Fibroblast of skin of abdomen (primary cell): ENCODE measurements at regions not wholly inside any gene's neighbourhood (a gene's known extent, or its start where the extent isn't known, plus 50 kb on each side); places are given as distances from the start of the nearest gene placed in this dataset.
A peak's percentile ranks its signal among the peaks of the same experiment; 100 is the strongest.

Experiments used
- DNase-seq: peaks from one replicate; pipeline ENCODE4 v3.0.0-alpha.2; 2013

DNA sequence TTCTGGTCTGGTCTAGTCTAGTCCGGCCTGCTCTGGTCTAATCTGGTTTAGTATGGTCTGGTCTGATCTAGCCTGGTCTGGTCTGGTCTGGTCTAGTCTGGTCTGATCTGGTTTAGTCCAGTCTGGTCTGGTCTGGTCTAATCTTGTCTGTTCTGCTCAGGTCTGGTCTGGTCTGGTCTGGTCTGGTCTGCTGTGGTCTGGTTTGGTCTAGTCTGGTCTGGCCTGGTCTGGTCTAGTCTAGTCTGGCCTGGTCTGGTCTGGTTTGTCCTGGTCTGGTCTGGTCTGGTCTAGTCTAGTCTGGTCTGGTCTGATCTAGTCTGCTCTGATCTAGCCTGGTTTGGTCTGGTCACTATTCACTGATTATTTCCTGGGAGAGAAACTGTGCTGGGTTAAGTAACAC, 84.1 kb upstream of the PRR23E start:
- no peak for DNase-seq

DNA sequence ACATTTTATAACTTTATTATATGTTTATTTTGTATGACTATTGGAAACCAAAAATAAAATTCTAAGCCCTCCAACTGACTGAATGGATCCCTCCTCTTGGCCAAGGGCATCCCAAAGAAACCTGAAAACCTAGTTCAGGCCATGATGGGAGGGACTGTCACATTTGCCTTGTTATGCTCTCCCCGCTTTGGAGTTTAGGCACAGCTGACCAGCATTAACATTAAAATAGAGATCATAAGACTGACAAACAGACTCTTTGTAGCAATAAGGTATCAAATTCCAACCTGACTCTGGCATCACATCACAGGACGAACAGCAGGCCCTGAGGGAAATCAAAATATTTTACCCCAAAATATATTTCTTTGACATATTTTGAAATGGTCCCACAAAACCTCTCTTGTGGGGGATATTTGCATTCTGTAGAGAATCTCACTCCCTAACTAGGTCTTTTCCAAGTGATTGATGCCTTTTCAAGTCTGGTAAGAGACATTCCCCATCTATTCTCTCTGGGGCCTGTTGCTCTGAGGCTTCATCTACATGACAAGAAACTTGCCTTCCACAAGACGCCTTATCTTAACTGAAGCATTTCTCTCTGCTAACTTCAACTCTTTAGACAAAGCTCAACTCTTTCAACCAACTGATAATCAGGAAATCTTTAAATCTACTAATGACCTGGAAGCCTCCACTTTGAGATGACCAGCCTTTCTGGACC, 81.8 kb upstream of the PRR23E start:
- no peak for DNase-seq

DNA sequence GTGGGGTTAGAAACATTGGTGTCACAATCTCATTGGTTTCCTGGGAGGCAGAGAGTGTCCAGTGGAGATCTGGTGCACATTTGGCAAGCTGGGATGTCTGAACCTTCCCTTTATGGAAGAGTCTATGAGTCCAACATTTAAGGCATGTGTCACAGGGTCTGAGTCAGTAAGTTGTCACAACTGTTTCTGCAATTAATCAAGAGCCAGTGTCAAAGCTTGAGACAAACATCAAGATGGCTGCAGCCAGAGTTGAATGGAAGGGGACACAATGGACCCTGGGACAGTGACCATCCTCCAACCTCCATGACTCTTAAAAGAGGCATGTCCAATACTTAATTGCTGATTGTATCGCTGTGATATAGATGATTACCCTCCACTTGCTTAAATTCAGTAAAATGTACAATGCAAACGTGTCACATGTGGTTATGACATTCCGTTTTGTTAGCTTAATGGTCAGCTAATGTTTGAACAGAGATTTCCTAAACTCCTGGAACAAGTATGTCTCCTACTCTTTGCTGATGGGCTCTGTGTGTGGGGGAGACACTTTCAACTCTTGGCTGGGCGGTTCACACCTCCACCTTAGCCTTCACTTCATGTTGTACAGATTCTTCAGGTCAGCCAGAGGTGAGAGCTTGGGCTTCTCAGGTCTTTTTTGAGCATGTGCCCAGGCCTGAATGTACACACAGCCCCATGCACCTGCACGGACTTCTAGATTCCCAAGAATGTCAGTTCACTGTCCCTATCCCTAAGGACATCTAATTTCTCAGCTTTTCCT, 79.9 kb upstream of the PRR23E start:
- no peak for DNase-seq

DNA sequence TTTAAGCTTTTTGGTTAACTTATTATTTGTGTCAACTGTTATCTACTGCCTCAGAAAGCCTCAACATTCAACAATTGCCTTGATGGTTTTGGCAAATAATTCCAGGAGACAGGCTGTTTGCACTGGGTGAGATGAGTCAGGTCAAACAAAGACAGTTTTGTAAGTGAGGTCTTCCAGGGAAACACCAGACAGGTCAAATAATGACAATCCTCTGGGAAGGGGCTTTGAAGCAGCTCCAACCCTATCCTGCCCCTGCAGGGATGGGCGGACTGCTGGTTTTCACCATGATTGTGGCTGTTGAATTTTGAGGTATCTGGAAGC, 79.4 kb upstream of the PRR23E start:
- no peak for DNase-seq

DNA sequence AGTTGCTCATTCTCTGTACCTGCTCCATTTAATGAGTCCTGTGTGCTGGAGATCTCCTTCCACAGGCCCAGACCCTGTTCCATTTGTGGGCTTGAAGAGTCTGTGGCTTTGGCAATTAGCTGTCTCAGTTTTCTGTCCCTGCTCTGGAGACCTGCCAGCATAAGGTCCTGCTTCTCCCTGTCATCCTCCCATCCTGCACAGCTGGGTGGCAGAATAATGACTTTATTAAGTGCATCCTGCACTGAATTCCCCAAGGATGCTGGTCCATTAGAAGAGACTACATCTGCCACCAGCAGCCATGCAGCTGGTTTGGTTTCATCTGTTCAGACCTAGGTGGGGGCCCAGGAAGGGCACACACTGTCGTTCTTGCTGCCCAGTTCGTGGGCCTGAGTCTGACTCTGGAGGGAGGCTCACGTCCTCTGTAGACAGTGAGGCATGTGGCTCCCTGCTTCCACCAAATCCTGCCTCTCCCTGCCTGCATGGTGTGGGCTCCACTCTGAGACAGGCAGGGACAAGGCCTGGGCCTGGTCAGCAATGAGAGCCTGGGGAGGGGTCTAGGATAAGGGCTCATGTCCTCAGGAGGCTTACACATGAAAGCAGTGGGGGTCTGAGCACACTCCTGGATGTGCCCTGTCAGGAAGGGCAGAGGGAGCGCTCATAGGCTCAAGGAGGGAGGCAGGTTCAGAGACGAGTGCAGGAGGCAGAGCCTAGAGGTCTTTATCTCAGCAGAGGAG, 78.4 kb upstream of the PRR23E start:
- no peak for DNase-seq

DNA sequence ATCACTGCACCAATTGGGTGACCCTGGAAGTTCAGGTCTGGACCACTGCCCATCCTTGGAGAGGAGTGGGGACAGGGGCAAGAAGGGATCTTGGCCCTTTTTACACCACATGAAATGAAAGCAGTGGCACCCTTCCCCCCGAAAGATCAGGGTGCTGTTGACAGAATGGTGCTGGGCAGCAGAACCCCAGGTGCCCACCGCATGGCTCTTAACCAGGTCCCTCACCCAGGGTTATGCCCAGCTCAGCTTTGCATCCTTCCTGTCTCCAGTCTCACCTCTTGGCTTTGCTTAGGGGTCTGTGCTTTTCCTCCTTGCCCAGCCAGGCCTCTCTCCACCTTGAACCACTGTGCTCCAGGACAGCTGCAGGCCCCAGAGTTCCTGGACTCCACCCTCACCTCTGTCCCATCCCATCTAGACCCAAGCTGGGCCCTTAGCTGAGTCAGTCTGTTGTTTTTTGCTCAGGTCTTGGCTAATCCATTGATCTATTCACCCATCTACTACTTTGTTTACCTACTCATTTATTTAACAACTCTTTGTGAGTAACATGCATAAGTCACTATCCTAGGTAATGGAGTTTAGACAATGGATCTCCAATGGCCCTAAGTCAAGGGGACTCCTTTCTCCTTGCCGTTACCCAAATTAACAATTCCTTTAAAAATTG, 77.1 kb upstream of the PRR23E start:
- DNase-seq = no peak

DNA sequence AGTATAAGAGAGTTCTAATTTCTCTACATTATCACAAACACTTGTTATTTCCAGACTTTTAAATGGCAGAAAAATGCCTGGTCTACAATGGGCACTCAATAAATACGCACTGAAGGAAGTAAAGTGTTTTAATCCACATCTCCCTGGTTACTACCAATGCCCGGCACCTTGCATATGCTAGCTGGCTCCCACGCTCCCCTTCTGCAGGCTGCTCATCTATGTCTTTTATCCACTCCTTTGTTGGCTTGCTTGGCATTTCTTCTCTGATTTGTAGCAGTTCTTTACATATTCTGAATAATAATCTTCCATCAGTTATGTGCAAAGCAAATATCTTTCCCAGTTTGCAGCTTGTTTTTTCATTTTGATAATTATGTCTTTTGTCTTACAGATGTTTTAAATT, 74.6 kb upstream of the PRR23E start:
- DNase-seq = no peak

DNA sequence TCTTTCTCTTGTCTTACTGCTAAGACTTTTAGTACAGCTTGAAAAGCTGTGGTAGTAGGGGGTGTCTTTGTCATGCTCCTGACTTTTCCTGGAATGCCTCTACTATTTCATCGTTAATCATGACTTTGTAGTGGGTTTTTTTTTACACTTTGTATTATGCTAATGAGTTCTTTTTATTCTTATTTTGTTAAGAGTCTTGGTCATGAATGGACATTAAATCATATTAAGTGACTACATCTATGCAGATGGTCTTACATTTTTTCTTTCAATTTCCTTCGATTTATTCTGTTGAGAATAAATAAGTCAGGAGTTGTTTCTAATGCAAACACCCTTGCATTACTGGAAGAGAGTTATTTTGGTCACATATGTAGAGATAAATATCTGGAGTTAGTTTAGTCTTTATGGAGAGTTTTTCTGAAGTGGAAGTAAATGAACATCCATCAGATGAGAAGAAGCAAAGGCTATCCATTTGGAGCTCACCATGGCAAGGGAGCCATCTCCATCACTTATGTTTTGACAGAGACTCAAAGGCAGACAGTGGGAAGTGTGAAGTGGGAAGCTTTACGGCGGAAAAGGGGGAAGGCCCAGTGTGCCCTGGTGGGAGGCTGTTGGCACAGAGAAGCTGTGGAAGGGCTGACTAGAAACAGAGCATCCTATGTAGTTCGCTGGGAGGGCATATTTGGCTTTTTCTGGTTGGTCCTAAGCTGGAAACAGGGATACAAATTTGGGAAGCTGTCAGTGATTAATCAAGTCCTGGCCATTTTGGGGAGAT, 73.1 kb upstream of the PRR23E start:
- no peak for DNase-seq

DNA sequence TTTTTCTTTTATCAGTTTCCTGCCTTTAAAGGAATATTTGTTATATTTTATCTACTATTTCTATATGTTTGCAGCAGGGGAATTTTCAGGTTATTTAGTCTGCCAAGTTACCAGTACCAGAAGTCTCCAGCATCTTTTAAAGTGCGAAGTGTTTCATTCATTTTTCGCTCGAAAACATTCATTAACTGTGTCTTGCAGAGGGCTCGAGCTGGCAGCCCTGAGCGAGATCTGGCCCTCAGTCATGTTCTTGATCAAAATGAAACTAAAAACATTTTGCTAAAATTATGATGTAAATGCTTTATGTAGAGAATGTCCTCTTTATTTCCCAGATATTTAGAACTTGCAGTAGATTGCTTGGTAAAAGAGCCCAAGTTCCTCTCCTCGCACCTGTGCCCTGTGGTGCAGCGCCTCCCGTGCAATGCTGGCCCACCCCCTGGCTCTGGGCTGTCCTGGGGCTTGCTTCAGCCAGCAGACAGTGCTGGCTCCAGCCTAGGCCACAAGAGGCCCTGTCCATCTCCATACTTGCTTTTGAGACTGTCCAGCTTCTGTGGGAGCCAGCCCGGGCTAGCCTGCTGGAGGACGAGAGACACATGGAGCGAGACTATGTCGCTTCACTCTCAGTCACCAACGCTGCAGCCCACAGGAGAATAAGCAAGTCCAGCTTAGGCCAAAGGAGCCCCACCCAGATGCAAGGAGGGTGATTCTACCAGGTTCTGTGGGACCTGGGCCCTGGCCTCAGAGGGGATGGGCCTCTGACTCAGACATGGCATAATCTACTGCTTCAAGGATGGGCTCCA, 71.9 kb upstream of the PRR23E start:
- DNase-seq = no peak

DNA sequence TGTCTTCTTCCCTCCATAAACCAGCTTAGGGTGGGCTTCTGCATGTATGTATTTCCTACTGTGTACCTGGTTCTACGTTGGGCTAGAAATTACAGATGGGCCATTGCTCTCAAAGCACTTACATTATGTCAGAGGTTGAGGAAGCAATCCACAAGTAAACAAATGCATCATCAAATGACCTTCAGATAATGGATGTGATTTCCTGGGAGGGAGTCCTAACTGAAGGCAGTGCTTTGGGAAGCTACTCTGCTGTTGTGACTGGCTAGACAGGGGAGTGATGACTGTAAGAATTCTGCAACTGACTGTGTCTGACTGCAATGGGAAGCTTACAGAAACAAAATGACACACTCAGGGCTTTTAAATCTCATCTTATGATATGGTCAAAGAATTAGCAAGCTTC, 71.0 kb upstream of the PRR23E start:
- DNase-seq = no peak

DNA sequence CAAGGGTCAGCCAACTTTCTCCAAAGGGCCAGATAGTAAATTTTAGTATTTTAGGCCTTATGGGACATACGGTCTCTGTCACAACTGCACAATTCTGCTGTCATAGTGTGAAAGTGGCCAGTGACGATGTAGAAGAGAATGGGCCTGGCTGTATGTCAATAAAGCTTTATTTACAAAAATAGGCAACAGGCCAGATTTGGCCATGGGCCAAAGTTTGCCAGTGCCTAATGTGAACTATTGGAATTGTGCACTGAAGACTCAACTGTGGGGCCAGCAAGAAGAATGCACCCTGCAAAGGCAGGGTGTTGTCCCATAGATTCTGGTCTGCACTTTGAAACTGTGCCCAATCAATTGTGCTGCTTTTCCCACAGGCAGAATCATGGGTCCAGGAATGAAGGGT, 69.4 kb upstream of the PRR23E start:
- no peak for DNase-seq

DNA sequence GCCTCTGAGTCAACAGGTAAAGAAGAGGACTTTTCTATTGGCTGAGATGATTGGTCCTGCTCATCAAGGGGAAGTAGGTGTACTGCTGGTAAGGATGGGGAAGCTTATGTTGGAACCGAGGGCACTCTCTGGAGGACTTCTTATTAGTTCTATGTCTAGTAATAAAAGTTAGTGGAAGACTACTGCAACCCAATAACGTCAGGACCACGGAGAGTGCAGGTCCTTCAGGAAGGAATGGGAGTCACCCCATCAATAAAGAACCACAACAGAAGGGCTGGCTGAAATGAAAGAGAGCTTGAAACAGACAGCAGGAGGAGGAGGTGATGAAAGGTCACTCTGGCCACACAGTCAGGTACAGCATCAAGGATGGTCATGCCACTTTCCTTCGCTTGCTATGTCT, 68.8 kb upstream of the PRR23E start:
- peak; percentile 4 for DNase-seq

DNA sequence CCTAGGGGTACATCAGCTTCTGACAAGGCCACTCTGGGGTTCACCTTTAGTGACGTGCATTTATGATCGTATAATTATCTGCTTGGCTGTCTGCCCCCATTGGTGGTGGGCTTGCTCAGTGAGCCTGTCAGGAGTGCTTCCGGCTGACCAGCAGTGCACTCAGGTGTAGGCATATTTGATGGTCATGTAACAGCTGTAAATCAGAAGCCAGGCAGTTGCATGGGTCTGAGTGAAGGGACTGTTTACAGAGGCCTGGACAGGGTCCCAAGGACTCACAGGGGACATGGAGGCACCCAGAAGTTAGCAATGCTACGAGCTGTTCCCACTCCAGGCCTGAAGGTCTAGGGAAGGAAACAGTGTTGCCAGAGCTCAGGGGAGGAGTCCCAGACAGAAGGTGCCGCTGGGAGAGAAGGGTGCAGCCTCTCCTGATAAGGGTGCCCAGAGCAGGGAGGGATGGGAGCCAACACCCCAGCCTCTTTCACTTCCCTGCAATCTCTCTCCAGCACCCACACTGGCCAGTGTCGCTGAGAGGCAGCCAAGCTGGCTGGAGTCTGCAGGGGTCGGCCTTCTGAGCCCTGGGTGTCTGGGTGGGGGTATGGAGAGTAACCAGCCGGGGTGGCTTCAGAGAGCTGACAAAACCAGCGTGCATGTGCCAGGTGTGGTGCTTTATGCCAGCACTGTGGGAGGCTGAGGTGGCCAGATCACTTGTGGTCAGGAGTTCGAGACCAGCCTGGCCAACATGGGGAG, 61.3 kb upstream of the PRR23E start:
- no peak for DNase-seq

DNA sequence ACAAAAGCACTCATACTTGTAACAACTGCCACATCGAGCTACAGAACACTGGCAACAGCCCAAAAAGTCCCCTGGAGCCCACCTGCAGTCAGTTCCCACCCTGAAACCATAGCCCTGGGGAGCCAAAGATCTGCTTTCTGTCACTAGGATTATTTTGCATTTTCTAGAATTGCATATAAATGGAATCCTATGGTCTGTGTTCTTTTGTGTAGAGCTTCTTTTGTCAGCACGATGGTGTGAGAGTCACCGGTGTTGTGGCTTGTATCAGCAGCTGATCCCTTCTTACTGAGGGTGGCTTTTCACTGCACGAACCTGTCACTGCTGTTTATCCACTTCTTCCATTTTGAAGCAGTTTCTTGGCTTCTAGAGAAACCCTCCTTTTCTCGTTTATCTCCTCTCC, 60.1 kb upstream of the PRR23E start:
- no peak for DNase-seq

DNA sequence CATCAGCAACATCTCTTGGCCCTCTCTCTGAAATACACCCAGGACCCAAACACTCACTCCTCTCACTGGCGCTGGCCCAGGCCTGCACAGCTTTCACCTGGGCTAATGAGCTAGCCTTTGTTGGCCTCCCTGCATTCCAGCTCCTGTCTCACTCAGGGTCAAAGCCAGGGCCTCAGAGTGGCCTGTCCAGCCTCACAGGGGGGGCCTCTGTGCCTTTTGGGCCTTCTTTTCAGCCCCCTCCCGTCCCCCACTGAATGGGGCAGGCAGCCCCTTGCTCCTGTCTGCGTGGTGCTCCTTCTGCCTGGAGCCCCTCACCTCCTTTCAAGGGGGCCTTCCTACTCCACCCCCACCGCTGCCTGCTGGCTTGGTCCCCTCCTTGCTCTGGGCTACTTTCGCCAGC, 59.0 kb upstream of the PRR23E start:
- no peak for DNase-seq

DNA sequence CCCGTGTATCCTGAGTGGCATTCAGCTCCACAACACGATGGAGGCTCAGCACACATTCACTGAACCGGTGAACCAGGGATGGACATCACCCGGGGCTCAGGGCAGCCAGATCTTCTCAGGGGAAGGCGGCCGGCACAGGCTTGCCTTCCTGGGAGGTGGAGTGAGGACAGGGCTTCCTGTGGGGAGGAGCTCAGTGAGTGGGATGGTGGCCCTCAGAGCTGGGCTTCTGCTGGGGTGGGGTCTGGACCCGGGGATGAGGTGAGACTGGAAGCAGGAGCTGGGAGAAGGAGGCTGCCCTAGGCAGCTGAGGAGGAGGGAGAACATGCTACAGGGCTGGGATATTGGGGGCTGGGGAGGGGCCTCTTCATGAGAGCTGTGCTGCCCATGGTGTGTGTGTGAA, 58.5 kb upstream of the PRR23E start:
- DNase-seq = no peak

DNA sequence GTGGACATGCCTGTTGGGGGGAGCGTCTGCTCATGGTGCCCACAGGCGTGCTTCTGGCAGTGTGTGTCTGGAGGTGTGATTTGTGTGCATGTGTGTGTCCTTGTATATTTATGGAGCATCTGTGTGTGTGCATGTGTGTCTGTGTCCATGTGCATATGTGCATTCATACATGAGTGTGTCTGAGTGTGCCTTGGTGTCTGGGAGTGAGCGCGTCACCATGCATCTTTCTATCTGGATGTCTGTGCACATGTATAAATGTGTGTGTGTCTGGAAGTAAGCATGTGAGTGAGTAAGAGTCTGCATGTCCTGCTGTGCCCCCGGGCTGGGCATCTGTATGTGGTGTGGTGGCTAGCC, 58.1 kb upstream of the PRR23E start:
- no peak for DNase-seq

DNA sequence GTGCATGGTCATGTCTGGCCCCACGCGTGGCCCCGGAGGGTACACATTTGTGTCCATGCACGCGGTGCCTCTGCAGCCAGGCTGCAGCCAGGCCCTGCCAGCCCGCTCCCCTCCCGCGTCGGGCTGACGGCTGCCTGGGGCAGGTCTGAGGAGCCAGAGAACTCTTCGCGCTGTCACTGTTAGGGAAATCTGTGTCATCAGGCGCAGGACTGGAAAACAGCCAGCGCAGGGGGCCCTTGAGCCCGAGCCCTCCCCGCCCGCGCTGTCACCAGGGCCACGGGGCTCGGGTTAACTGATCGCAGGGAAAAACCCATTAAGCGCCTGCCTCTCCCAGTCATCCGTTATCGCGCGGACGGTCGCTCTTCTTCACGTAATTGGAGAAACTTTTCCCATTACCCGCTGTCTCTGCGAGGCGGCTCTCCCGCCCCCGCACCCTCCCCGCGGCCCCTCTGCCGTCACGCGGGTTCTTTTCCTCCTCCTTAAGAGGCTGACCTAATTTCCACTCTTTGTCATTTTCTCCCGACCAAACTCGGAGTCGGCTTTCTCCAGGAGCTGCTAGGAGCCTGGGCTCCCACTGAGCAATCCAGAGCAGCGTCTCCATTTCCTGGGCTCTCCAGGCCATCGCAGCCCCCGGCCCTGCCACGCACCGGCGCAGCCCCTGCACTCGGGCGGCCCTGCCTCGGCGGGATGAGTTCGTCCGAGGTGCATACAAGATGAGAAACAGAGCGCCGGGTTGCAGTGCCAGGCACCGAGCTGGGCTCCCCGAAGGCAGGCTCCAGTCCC, 57.5 kb upstream of the PRR23E start:
- no peak for DNase-seq

DNA sequence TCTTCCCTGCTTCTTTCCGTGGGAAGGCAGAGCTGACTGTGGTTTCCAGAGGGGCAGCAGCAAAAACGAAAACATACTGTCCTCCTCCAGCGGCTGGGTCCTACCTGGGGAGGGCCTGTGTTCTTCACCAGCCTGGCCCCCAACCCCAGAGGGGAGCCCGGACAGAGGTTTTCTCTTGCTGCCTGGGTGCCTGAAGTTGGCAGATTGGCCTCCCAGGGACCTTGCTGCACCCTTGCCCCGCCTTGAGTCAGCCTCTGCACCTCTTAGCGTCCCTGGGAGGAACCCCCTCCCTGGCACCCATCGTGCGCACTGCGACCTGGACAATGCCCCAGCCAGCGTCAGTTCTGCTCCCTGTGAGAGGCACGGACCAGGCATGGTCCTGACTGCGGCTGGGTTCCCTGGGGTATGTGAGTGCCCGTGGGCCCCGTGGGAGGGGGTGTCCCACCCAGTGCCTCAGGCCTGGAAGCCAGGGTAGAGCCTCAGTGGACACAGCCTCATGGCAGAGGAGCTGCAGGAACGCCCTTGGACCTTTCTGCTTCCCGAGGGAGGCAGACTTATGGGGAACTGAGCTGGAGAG, 56.8 kb upstream of the PRR23E start:
- DNase-seq = no peak

DNA sequence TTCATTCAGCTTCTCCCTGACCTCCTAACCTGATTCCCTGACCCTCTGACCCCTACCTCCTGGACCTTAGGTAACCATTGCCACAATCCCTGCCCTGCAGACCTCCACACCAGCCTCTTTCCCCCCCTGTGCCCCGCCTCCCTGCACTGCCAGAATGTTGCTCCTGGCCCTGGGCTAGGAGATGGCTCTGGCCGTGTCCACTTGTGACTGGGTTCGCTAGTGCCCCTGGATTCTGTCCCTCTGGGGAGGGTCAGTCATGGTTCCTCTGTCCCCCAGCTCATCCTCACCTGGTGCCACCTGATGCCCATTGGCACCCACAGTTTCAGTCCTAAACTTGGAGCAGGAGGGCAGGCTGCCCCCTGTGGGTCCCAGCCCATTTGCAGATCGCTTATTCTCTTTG, 56.2 kb upstream of the PRR23E start:
- no peak for DNase-seq
